ENCODE measurements at regions not wholly inside any gene's neighbourhood (a gene's known extent, or its start where the extent isn't known, plus 50 kb on each side); places are given as distances from the start of the nearest gene placed in this dataset.

GRCh38 chr10:50951365-50951764 lies 65.9 kb upstream of the A1CF start (continued):
- TF ChIP-seq, protein P1, sequence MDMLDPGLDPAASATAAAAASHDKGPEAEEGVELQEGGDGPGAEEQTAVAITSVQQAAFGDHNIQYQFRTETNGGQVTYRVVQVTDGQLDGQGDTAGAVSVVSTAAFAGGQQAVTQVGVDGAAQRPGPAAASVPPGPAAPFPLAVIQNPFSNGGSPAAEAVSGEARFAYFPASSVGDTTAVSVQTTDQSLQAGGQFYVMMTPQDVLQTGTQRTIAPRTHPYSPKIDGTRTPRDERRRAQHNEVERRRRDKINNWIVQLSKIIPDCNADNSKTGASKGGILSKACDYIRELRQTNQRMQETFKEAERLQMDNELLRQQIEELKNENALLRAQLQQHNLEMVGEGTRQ (IDR thresholded peaks at IDR 0.05; ENCODE audit: low read length): no peak
- TF ChIP-seq SUZ12 (IDR thresholded peaks at IDR 0.05; ENCODE audit: low read length) (no peak), POU5F1 (IDR thresholded peaks at IDR 0.05; ENCODE audit: low read depth, low read length) (no peak), SIN3A (conservative IDR thresholded peaks at IDR 0.05 in 1 of 2, IDR thresholded peaks at IDR 0.05 in 1 of 2; ENCODE audit: low read depth in 1 of 2, low read length in 2 of 2) (no peak)

Data from H1 (cell line).